Left lung (tissue), 4 donors: ENCODE measurements at regions not wholly inside any gene's neighbourhood (a gene's known extent, or its start where the extent isn't known, plus 50 kb on each side); places are given as distances from the start of the nearest gene placed in this dataset.

Experiments
- ATAC-seq: fragments of 200-7000 bp; cut with Tn5 transposase; one replicate; pipeline ENCODE4 v1.9.1; 2020; ENCODE audit warnings: moderate library complexity
- DNase-seq, 4 donors: peaks; one replicate each; pipeline ENCODE4 v3.0.0-alpha.2; 2013 to 2020
- H3K27ac ChIP-seq, 2 donors: fragments of 200-600 bp; sonication (generic) in 1 of 2; one replicate each; pipeline versions ENCODE4 v1.5.0 to v1.8.0; 2020 to 2021
- H3K27me3 ChIP-seq, 2 donors: fragments of 200-600 bp; sonication (generic) in 1 of 2; one replicate each; pipeline versions ENCODE4 v1.5.0 to v1.8.0; 2020 to 2021
- H3K36me3 ChIP-seq, 2 donors: fragments of 200-600 bp; sonication (generic) in 1 of 2; one replicate each; pipeline versions ENCODE4 v1.5.0 to v1.8.0; 2020 to 2021
- H3K4me1 ChIP-seq, 2 donors: fragments of 200-600 bp; one replicate each; pipeline ENCODE4 v1.8.0; 2021
- H3K4me3 ChIP-seq, 2 donors: fragments of 200-600 bp; sonication (generic) in 1 of 2; one replicate each; pipeline versions ENCODE4 v1.5.0 to v1.8.0; 2020 to 2021; ENCODE audit warnings: mild to moderate bottlenecking in 1 of 2
- H3K9me3 ChIP-seq, 2 donors: fragments of 200-600 bp; sonication (generic) in 1 of 2; one replicate each; pipeline versions ENCODE4 v1.5.0 to v1.8.0; 2020 to 2021
- intact Hi-C, 2 donors: fragments of 100-400 bp; cut with DNase I; formaldehyde crosslinking; loops; one replicate each; pipeline versions ENCODE4 v1.11.2 to v1.14.2; 2022
- TF ChIP-seq, protein P1 (sequence below), 2 donors: fragments of 200-600 bp; sonication (generic) in 1 of 2; IDR thresholded peaks; one replicate each; pipeline versions ENCODE4 v1.5.0 to v1.8.0; 2021; ENCODE audit warnings: antibody characterized with exemption in 2 of 2
- donor health status: DM: no; HTN: yes; CAD: no.
- donor health status: DM: no; HTN: no; CAD: no.

DNA sequence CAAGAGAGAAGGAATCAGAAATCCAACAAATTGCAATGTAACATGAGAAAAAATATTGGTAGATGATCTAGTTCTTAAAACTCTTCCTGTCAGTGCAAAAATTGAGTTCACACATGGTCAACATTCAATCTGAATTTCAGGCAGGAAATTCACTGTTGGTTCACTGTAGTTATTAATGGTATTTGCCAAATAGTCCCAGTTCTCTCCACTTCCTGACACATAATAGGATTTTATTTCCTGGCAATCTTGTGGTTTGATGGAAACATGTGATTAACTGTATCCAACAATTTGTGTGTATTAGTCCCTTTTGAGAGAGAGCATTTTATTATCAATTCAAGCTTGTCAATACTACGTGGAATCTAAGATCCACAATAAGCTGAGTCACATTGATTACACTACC is 1103.1 kb downstream of the ROBO2 start:
- Histone ChIP-seq H3K4me1 (no peaks in the 10 kb centered on the region), H3K36me3 (no peaks in the 10 kb centered on the region), H3K9me3 (peaks cover 0 to 11% of the 10 kb centered on the region in 2 donors), H3K27ac (no peak overlapping the region), H3K27me3 (no peaks in the 10 kb centered on the region), H3K4me3 (no peak overlapping the region)
- DNase-seq (no peak), ATAC-seq (no peak)
- intact Hi-C loops = no loop called here
- TF ChIP-seq, protein P1, sequence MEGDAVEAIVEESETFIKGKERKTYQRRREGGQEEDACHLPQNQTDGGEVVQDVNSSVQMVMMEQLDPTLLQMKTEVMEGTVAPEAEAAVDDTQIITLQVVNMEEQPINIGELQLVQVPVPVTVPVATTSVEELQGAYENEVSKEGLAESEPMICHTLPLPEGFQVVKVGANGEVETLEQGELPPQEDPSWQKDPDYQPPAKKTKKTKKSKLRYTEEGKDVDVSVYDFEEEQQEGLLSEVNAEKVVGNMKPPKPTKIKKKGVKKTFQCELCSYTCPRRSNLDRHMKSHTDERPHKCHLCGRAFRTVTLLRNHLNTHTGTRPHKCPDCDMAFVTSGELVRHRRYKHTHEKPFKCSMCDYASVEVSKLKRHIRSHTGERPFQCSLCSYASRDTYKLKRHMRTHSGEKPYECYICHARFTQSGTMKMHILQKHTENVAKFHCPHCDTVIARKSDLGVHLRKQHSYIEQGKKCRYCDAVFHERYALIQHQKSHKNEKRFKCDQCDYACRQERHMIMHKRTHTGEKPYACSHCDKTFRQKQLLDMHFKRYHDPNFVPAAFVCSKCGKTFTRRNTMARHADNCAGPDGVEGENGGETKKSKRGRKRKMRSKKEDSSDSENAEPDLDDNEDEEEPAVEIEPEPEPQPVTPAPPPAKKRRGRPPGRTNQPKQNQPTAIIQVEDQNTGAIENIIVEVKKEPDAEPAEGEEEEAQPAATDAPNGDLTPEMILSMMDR (IDR thresholded peaks at IDR 0.05) = no peak

DNA sequence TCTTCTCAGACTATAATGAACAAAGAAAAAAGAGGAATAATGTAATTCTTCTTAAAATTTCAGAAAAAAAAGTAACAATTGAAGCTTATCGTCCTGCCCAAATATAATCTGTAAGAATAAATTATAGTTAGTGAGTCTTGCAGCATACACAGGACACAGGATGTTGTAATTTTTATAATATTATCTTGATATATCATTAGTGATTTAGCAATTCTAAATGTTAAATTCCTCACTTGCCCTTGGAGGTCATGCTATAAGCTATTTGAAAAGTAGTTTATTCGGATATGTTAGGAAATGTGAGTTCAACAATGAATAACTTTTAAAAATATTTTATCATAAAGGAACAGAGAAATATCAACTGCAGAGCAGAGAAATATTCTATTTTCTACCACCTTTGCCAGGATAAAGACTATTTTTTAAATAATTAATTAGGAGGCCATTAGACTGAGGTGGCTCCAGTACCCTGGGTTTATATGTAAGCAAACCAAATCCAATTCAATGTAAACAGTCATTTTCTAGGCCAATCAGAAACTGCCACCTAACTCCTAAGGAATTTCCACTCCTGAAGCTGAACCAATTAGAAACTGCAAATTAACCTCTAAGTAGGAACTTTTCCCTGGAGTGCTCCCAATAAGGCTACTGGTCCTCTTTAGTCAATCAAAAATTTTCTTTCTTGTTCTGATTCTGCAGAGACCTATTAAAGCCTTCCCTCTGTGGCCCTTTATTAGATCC is 1109.3 kb downstream of the ROBO2 start:
- Histone ChIP-seq H3K4me3 (no peak overlapping the region), H3K4me1 (no peaks in the 10 kb centered on the region), H3K27me3 (no peaks in the 10 kb centered on the region), H3K36me3 (no peaks in the 10 kb centered on the region), H3K27ac (no peak overlapping the region), H3K9me3 (peaks cover 0 to 4% of the 10 kb centered on the region in 2 donors)
- TF ChIP-seq, protein P1 (IDR thresholded peaks at IDR 0.05) = no peak
- intact Hi-C loops = no loop called here
- no peak for DNase-seq
- ATAC-seq = no peak

DNA sequence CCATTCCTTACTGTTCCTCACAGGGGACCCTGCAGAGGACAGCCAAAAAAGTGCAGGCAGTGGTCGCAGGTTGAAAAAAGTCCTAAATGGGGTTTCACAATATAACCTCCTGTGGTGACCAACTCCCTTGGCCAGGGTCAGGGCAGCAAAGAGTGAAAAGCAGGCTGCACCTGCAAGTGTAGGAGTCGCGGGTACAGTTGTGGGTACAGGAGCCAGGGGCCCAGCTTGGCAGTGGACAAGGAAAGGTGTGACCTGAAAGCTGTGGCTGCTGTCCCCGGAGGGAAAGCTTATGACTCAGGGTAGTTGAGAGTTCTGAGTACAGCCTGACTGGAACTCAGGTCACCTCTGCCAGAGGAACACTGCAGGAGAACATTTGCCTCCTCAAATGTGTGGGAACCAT is 1114.1 kb downstream of the ROBO2 start:
- TF ChIP-seq, protein P1 (IDR thresholded peaks at IDR 0.05) = no peak
- no peak overlapping the region for H3K27ac ChIP-seq
- intact Hi-C loops = no loop called here

DNA sequence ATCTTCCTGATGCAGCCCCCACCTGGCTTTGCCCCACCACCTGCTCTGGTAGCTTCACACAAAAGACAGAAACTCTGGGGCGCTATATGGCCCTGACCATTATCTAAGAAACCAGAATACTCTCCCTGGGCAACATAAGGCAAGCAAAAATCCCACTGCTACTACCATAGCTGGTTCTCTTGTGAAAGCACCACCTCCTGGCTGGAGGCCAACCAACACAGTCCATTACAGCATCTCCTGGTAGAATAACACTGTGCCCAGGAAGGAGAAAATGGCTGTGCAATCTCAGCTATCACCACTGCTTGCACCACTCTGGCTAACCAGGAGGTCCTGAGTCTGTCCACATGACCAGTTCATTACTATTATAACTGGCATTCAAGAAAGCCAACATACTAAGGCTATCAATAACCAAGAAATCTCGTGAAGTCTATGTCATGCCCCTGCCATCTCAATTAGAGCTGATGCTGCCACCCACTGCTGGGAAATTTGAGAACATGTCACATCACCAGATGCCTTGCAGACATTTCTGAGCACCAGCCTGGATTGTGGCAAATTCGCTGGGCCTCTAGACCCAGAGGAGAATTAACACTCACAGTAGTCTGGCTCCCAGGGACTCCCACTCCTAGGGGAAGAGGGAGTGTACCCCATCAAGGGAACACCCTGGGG is 1114.8 kb downstream of the ROBO2 start:
- TF ChIP-seq, protein P1 (IDR thresholded peaks at IDR 0.05) = no peak
- no peak overlapping the region for H3K4me3 ChIP-seq
- H3K27me3 ChIP-seq = no peaks in the 10 kb centered on the region
- DNase-seq = peak in 1 of 4 donors; percentile 15
- no peak overlapping the region for H3K27ac ChIP-seq
- H3K9me3 ChIP-seq = no peaks in the 10 kb centered on the region
- intact Hi-C loops = no loop called here
- no peak for ATAC-seq
- H3K4me1 ChIP-seq = no peaks in the 10 kb centered on the region
- H3K36me3 ChIP-seq = no peaks in the 10 kb centered on the region

More for the DNA sequence above, 1114.1 kb downstream of the ROBO2 start:
- Histone ChIP-seq H3K4me1 (no peaks in the 10 kb centered on the region), H3K27me3 (no peaks in the 10 kb centered on the region), H3K4me3 (no peak overlapping the region), H3K9me3 (no peaks in the 10 kb centered on the region), H3K36me3 (no peaks in the 10 kb centered on the region)
- ATAC-seq (no peak), DNase-seq (no peak)

DNA sequence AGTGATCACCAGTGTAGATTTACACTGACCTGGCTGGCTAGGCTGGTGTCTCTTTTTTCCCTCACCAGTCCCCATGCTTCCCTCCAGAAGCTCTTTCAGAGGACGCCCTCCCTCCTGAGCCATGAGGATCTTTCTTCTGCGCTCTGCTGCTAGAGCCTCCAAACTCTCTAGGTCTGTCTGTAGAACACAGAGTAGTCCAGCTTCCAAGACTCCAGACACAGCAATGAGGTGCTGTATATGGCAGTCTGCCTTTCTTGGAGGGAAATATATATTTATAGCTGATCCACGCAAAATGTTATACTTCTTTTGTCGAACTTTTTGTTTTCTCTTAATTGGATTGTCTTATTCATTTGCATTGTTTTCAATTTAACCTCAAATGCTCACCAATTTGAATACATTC is 1121.8 kb downstream of the ROBO2 start:
- no peaks in the 10 kb centered on the region for H3K9me3 ChIP-seq
- ATAC-seq (no peak), DNase-seq (no peak)
- H3K27ac ChIP-seq = no peak overlapping the region
- no peak overlapping the region for H3K4me3 ChIP-seq
- no peaks in the 10 kb centered on the region for H3K27me3 ChIP-seq
- intact Hi-C loops = no loop called here
- no peaks in the 10 kb centered on the region for H3K36me3 ChIP-seq
- no peaks in the 10 kb centered on the region for H3K4me1 ChIP-seq
- TF ChIP-seq, protein P1 (IDR thresholded peaks at IDR 0.05) = no peak
